ENCODE measurements at regions not wholly inside any gene's neighbourhood (a gene's known extent, or its start where the extent isn't known, plus 50 kb on each side); places are given as distances from the start of the nearest gene placed in this dataset.

GRCh38 chr13:47747901-47748300 lies 253.2 kb downstream of the SUCLA2 start:
- TF ChIP-seq EZH2 (IDR thresholded peaks at IDR 0.05; ENCODE audit: insufficient read depth, low read length) = no peak
- TF ChIP-seq CTCF (IDR thresholded peaks at IDR 0.05; ENCODE audit: insufficient read depth, low read depth, low read length) = no peak
- H3K4me3 Mint-ChIP-seq (ENCODE audit: unreplicated experiment) = no peak overlapping the region
- Histone ChIP-seq H3K27me3 (ENCODE audit: insufficient read depth, low read length) (no peaks in the 10 kb centered on the region), H3K27ac (ENCODE audit: low read depth, low read length) (no peak overlapping the region), H3K9ac (ENCODE audit: low read length) (no peak overlapping the region), H3K4me2 (ENCODE audit: low read length) (no peak overlapping the region), H3K9me3 (ENCODE audit: insufficient read depth, low read depth, low read length) (no peaks in the 10 kb centered on the region), H4K20me1 (ENCODE audit: insufficient read depth, low read length) (no peaks in the 10 kb centered on the region), H3K79me2 (ENCODE audit: insufficient read depth, low read length) (no peaks in the 10 kb centered on the region), H3K4me1 (ENCODE audit: insufficient read depth, low read length) (no peaks in the 10 kb centered on the region), H3K36me3 (ENCODE audit: insufficient read depth, low read length) (no peaks in the 10 kb centered on the region), H2AFZ (ENCODE audit: low read depth, low read length) (no peak overlapping the region), H3K4me3 (ENCODE audit: insufficient read depth, low read depth, low read length) (no peak overlapping the region)
- DNase-seq (ENCODE audit: low read depth) (no peak), FAIRE-seq (no peak)
- peaks cover 9% of the 10 kb centered on the region for H3K27me3 Mint-ChIP-seq (ENCODE audit: low read depth, unreplicated experiment)
- no peaks in the 10 kb centered on the region for H3K36me3 Mint-ChIP-seq (ENCODE audit: low read depth, unreplicated experiment)
- no peaks in the 10 kb centered on the region for H3K4me1 Mint-ChIP-seq (ENCODE audit: low read depth, unreplicated experiment)
- H3K9me3 Mint-ChIP-seq (ENCODE audit: unreplicated experiment) = no peaks in the 10 kb centered on the region
- no peak overlapping the region for H3K27ac Mint-ChIP-seq (ENCODE audit: unreplicated experiment)

DNA sequence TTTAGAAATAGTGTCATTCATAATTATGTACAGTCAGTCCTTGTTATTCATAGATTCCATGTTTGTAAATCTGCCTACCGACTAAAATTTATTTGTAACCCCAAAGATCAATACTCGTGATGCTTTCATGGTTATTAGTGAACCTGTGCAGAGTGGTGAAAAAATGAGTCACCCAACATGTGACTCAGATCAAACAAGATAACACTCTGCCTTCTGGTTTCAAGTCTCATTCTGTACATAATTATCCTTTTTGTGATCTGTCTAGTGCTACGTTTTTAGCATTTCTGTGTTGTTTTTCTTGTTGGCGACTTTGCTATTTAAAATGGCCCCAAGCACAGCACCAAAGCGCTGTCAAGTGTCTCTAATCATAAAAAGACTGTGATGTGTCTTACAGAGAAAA lies 274.7 kb downstream of the SUCLA2 start:
- DNase-seq (ENCODE audit: low read depth) = no peak
- H3K4me1 ChIP-seq (ENCODE audit: insufficient read depth, low read length) = no peaks in the 10 kb centered on the region
- Mint-ChIP-seq H3K27ac (ENCODE audit: unreplicated experiment) (no peak overlapping the region), H3K4me1 (ENCODE audit: low read depth, unreplicated experiment) (no peaks in the 10 kb centered on the region), H3K9me3 (ENCODE audit: unreplicated experiment) (no peaks in the 10 kb centered on the region), H3K27me3 (ENCODE audit: low read depth, unreplicated experiment) (peaks cover 2% of the 10 kb centered on the region), H3K36me3 (ENCODE audit: low read depth, unreplicated experiment) (no peaks in the 10 kb centered on the region), H3K4me3 (ENCODE audit: unreplicated experiment) (no peak overlapping the region)
- H3K4me3 ChIP-seq (ENCODE audit: insufficient read depth, low read depth, low read length) = no peak overlapping the region
- no peak overlapping the region for H3K9ac ChIP-seq (ENCODE audit: low read length)
- no peak overlapping the region for H2AFZ ChIP-seq (ENCODE audit: low read depth, low read length)
- no peak for FAIRE-seq
- H3K36me3 ChIP-seq (ENCODE audit: insufficient read depth, low read length) = no peaks in the 10 kb centered on the region
- TF ChIP-seq CTCF (IDR thresholded peaks at IDR 0.05; ENCODE audit: insufficient read depth, low read depth, low read length) (no peak), EZH2 (IDR thresholded peaks at IDR 0.05; ENCODE audit: insufficient read depth, low read length) (no peak)
- no peaks in the 10 kb centered on the region for H3K9me3 ChIP-seq (ENCODE audit: insufficient read depth, low read depth, low read length)
- H4K20me1 ChIP-seq (ENCODE audit: insufficient read depth, low read length) = no peaks in the 10 kb centered on the region
- H3K79me2 ChIP-seq (ENCODE audit: insufficient read depth, low read length) = no peaks in the 10 kb centered on the region
- H3K27me3 ChIP-seq (ENCODE audit: insufficient read depth, low read length) = no peaks in the 10 kb centered on the region
- no peak overlapping the region for H3K4me2 ChIP-seq (ENCODE audit: low read length)
- no peak overlapping the region for H3K27ac ChIP-seq (ENCODE audit: low read depth, low read length)

GRCh38 chr13:47723898-47724297 lies 277.2 kb downstream of the SUCLA2 start:
- peaks cover 3% of the 10 kb centered on the region for H3K27me3 ChIP-seq (ENCODE audit: insufficient read depth, low read length)
- TF ChIP-seq CTCF (IDR thresholded peaks at IDR 0.05; ENCODE audit: insufficient read depth, low read depth, low read length) = no peak
- TF ChIP-seq EZH2 (IDR thresholded peaks at IDR 0.05; ENCODE audit: insufficient read depth, low read length) = no peak
- no peaks in the 10 kb centered on the region for H4K20me1 ChIP-seq (ENCODE audit: insufficient read depth, low read length)
- no peak overlapping the region for H3K4me2 ChIP-seq (ENCODE audit: low read length)
- no peak overlapping the region for H3K9ac ChIP-seq (ENCODE audit: low read length)
- Mint-ChIP-seq H3K9me3 (ENCODE audit: unreplicated experiment) (no peaks in the 10 kb centered on the region), H3K27me3 (ENCODE audit: low read depth, unreplicated experiment) (peaks cover 2% of the 10 kb centered on the region), H3K4me3 (ENCODE audit: unreplicated experiment) (no peak overlapping the region), H3K27ac (ENCODE audit: unreplicated experiment) (no peak overlapping the region), H3K36me3 (ENCODE audit: low read depth, unreplicated experiment) (no peaks in the 10 kb centered on the region), H3K4me1 (ENCODE audit: low read depth, unreplicated experiment) (no peaks in the 10 kb centered on the region)
- no peak overlapping the region for H2AFZ ChIP-seq (ENCODE audit: low read depth, low read length)
- H3K4me1 ChIP-seq (ENCODE audit: insufficient read depth, low read length) = no peaks in the 10 kb centered on the region
- no peaks in the 10 kb centered on the region for H3K36me3 ChIP-seq (ENCODE audit: insufficient read depth, low read length)
- H3K4me3 ChIP-seq (ENCODE audit: insufficient read depth, low read depth, low read length) = no peak overlapping the region
- H3K79me2 ChIP-seq (ENCODE audit: insufficient read depth, low read length) = no peaks in the 10 kb centered on the region
- H3K27ac ChIP-seq (ENCODE audit: low read depth, low read length) = no peak overlapping the region
- FAIRE-seq = no peak
- H3K9me3 ChIP-seq (ENCODE audit: insufficient read depth, low read depth, low read length) = no peaks in the 10 kb centered on the region
- no peak for DNase-seq (ENCODE audit: low read depth)

Data from astrocyte (in vitro differentiated cells and primary cell).